ENCODE measurements at regions not wholly inside any gene's neighbourhood (a gene's known extent, or its start where the extent isn't known, plus 50 kb on each side); places are given as distances from the start of the nearest gene placed in this dataset.

DNA sequence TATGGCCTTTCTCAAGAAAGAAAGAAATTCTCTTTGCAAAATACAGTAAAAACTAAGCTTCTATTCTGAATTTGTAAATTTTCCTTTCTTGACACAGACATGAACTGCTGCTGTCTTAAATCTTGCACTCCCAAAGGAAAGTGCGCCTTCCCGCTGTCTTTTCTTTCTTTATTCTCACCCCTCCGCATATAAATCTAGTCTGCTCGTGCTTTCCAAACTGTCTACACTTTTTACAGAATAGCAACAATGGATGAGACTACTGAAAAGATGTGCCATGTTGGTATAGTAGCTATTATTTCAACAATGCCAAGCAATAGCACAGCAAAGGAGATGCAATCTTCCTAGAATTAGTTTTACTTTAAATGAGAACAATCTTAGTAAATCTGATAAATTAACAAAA is 328.8 kb upstream of the PDE3A start:
- H3K4me3 ChIP-seq (ENCODE audit: low read depth, low read length), result no peak overlapping the region
- DNase-seq (ENCODE audit: low read depth), result no peak
- H3K36me3 ChIP-seq (ENCODE audit: control insufficient read depth, insufficient read depth, low read length), result no peaks in the 10 kb centered on the region
- TF ChIP-seq, protein P1, sequence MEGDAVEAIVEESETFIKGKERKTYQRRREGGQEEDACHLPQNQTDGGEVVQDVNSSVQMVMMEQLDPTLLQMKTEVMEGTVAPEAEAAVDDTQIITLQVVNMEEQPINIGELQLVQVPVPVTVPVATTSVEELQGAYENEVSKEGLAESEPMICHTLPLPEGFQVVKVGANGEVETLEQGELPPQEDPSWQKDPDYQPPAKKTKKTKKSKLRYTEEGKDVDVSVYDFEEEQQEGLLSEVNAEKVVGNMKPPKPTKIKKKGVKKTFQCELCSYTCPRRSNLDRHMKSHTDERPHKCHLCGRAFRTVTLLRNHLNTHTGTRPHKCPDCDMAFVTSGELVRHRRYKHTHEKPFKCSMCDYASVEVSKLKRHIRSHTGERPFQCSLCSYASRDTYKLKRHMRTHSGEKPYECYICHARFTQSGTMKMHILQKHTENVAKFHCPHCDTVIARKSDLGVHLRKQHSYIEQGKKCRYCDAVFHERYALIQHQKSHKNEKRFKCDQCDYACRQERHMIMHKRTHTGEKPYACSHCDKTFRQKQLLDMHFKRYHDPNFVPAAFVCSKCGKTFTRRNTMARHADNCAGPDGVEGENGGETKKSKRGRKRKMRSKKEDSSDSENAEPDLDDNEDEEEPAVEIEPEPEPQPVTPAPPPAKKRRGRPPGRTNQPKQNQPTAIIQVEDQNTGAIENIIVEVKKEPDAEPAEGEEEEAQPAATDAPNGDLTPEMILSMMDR (IDR thresholded peaks at IDR 0.05; ENCODE audit: insufficient read depth, low read length, poor library complexity, severe bottlenecking), result no peak
- no peaks in the 10 kb centered on the region for H3K27me3 ChIP-seq (ENCODE audit: control insufficient read depth, insufficient read depth, low read length)

DNA sequence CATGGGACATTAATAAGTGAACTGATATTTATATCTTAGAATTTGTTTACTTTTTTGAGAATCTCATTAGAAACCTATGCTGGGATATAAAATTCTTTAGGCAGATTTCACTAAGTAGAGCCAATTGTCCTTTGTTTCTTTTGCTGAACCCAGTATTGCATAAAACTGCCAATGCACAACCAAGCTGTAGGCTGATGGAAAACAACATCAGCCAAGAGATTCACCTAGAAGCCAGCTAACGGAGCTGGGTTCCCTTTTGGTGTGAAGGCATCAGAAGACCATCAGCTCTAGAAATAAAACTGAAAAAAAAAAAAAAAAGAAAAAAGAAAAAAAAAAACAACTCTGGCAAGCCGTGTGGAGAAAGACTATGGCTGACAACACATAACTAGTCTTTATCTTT is 328.2 kb upstream of the PDE3A start:
- H3K4me3 ChIP-seq (ENCODE audit: low read depth, low read length), result no peak overlapping the region
- no peaks in the 10 kb centered on the region for H3K27me3 ChIP-seq (ENCODE audit: control insufficient read depth, insufficient read depth, low read length)
- no peak for DNase-seq (ENCODE audit: low read depth)
- TF ChIP-seq, protein P1 (IDR thresholded peaks at IDR 0.05; ENCODE audit: insufficient read depth, low read length, poor library complexity, severe bottlenecking), result no peak
- no peaks in the 10 kb centered on the region for H3K36me3 ChIP-seq (ENCODE audit: control insufficient read depth, insufficient read depth, low read length)

DNA sequence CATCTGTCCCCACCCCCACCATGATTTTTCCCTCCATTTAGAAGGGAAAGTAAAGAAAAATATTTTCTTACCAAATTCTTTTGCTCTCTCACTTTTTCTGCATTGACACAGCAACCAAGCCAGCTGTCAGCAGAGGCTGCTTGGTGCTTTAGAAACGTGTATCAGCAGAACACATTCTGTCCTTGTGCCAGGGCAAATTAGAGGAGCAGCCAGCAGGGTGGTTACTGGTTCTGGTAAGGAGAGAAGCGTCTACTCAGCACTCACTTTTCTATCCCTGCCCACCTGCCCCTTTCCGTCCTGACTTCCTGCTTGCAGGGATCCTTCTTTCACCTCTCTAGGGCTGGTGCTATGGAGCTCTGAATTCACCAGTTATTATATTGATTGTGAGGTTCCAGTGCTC is 327.5 kb upstream of the PDE3A start:
- no peaks in the 10 kb centered on the region for H3K36me3 ChIP-seq (ENCODE audit: control insufficient read depth, insufficient read depth, low read length)
- no peaks in the 10 kb centered on the region for H3K27me3 ChIP-seq (ENCODE audit: control insufficient read depth, insufficient read depth, low read length)
- DNase-seq (ENCODE audit: low read depth), result no peak
- TF ChIP-seq, protein P1 (IDR thresholded peaks at IDR 0.05; ENCODE audit: insufficient read depth, low read length, poor library complexity, severe bottlenecking), result no peak
- H3K4me3 ChIP-seq (ENCODE audit: low read depth, low read length), result no peak overlapping the region

DNA sequence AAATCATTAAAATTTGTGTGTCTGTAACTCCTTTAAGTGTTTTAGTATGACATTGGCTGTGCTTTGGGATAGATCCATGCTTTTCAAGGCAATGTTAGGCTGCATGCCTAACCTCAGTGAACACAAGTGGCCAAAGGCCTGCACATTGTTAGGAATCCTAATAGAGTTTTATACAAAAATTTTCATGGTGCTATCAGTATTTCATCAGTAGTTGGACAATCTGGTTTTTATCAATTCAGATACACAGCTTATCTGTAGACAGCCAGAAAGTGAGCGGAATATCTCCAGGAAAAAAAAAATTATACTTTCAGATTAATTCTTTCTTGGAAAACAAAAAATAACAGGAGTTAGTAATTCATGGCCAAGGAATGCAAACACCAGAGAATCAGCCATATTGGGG is 324.0 kb upstream of the PDE3A start:
- TF ChIP-seq, protein P1 (IDR thresholded peaks at IDR 0.05; ENCODE audit: insufficient read depth, low read length, poor library complexity, severe bottlenecking), result no peak
- no peak overlapping the region for H3K4me3 ChIP-seq (ENCODE audit: low read depth, low read length)
- no peak for DNase-seq (ENCODE audit: low read depth)
- no peaks in the 10 kb centered on the region for H3K27me3 ChIP-seq (ENCODE audit: control insufficient read depth, insufficient read depth, low read length)
- no peaks in the 10 kb centered on the region for H3K36me3 ChIP-seq (ENCODE audit: control insufficient read depth, insufficient read depth, low read length)

DNA sequence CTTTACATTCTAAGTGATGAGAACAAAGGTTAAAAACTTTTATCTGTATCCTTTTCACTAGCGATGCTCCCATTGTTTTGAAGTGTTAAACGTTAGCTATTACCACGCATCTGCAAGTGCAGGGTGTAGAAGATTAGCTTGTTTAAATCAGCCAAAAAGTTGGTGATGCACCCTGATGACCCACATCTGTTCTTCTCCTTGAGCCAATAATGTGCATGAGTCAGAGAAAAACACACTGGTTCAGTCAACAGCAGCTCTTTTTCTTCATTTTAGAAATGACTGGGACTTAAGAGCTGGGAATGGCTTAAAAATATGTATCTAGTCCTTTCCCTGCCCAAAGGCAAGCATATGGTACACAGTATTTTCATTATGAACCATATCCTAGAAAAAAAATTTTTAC is 323.5 kb upstream of the PDE3A start:
- no peak overlapping the region for H3K4me3 ChIP-seq (ENCODE audit: low read depth, low read length)
- TF ChIP-seq, protein P1 (IDR thresholded peaks at IDR 0.05; ENCODE audit: insufficient read depth, low read length, poor library complexity, severe bottlenecking), result no peak
- no peaks in the 10 kb centered on the region for H3K36me3 ChIP-seq (ENCODE audit: control insufficient read depth, insufficient read depth, low read length)
- H3K27me3 ChIP-seq (ENCODE audit: control insufficient read depth, insufficient read depth, low read length), result no peaks in the 10 kb centered on the region
- DNase-seq (ENCODE audit: low read depth), result no peak

DNA sequence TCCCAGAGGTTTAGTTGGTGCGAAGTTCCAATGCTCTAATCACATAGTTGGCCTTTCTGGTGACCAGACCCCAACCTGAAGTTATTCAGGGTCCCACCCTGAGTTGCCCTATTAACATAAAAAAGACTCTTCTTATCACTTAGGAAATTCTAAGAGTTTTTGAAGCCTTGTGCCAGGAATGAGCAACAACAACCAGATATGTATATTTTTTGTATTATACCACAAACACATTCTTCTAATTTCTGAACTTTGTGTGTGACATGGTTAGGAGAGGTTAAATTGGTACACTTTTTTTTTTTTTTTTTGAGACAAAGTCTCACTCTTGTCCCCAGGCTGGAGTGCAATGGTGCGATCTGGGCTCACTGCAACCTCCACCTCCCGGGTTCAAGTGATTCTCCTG is 320.4 kb upstream of the PDE3A start:
- no peak overlapping the region for H3K4me3 ChIP-seq (ENCODE audit: low read depth, low read length)
- no peaks in the 10 kb centered on the region for H3K36me3 ChIP-seq (ENCODE audit: control insufficient read depth, insufficient read depth, low read length)
- no peak for DNase-seq (ENCODE audit: low read depth)
- H3K27me3 ChIP-seq (ENCODE audit: control insufficient read depth, insufficient read depth, low read length), result no peaks in the 10 kb centered on the region
- TF ChIP-seq, protein P1 (IDR thresholded peaks at IDR 0.05; ENCODE audit: insufficient read depth, low read length, poor library complexity, severe bottlenecking), result no peak

All from kidney epithelial cell (primary cell).